Peyer's patch (tissue), 4 donors: ENCODE measurements at regions not wholly inside any gene's neighbourhood (a gene's known extent, or its start where the extent isn't known, plus 50 kb on each side); places are given as distances from the start of the nearest gene placed in this dataset.

Experiments used
- POLR2A ChIP-seq, 2 donors: fragments of 450-650 bp; IDR thresholded peaks; one replicate each; pipeline ENCODE4 v1.5.1; 2017; ENCODE audit warnings: antibody characterized with exemption in 2 of 2, mild to moderate bottlenecking in 2 of 2, moderate library complexity in 2 of 2
- TF ChIP-seq, protein P1 (sequence below), 6 experiments: fragments of 450-650 bp in 4 of 6; fragments of 200-600 bp in 2 of 6; sonication (generic) in 1 of 6; IDR thresholded peaks; one replicate each; pipeline ENCODE4 v1.5.1; 2017 to 2019; ENCODE audit warnings: antibody characterized with exemption in 6 of 6, mild to moderate bottlenecking in 3 of 6, moderate library complexity in 1 of 6

DNA sequence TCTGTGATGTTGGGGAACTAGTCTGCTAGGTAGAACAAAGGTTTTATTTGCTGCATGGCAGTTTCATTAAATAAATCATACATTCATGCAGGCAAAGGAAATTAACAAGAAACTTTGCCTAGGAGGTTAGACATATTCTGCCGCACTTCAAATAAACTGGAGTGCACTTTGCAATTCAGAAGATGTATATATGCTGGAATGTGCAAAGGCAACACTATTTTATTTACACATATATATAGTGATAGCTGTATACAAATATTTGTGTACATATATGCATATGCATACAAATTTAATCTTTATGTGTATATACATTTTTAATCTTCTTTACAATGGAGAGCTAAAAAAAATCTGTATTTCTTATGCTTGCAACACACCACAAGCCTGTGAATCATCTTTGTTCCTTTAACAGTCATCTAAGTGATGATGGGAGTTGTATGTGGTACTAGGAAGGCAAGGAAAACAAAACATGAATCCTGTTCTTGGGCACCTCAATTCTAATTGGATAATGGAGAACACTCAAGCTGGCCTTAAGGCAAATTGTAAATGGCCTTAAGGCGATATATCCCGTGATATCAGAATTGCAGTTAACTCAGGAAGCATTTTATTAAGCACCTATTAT, 605.8 kb upstream of the CAMK1G start:
- TF ChIP-seq, protein P1, sequence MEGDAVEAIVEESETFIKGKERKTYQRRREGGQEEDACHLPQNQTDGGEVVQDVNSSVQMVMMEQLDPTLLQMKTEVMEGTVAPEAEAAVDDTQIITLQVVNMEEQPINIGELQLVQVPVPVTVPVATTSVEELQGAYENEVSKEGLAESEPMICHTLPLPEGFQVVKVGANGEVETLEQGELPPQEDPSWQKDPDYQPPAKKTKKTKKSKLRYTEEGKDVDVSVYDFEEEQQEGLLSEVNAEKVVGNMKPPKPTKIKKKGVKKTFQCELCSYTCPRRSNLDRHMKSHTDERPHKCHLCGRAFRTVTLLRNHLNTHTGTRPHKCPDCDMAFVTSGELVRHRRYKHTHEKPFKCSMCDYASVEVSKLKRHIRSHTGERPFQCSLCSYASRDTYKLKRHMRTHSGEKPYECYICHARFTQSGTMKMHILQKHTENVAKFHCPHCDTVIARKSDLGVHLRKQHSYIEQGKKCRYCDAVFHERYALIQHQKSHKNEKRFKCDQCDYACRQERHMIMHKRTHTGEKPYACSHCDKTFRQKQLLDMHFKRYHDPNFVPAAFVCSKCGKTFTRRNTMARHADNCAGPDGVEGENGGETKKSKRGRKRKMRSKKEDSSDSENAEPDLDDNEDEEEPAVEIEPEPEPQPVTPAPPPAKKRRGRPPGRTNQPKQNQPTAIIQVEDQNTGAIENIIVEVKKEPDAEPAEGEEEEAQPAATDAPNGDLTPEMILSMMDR (IDR thresholded peaks at IDR 0.05), result no peak
- TF ChIP-seq POLR2A (IDR thresholded peaks at IDR 0.05), result no peak
